Lung (tissue), 11 donors: ENCODE measurements at regions not wholly inside any gene's neighbourhood (a gene's known extent, or its start where the extent isn't known, plus 50 kb on each side); places are given as distances from the start of the nearest gene placed in this dataset.

Source experiments
- ATAC-seq: fragments of 200-7000 bp; cut with Tn5 transposase; one replicate; pipeline ENCODE4 v1.9.1; 2020; ENCODE audit warnings: moderate number of reproducible peaks; ENCODE audit not compliant: insufficient read depth, low FRiP score
- DNase-seq, 3 donors: peaks; one replicate each; pipeline ENCODE4 v3.0.0-alpha.2; 2013 to 2017
- H3K27ac ChIP-seq, 2 donors: one replicate each; pipeline ENCODE4 v1.5.1; 2013; ENCODE audit warnings: mild to moderate bottlenecking in 2 of 2, moderate library complexity in 2 of 2, control low read depth in 1 of 2, inconsistent platforms in 1 of 2, low read depth in 1 of 2, low read length in 1 of 2
- H3K27me3 ChIP-seq, 3 donors: one replicate each; pipeline ENCODE4 v1.5.1; 2013; ENCODE audit warnings: low read length in 2 of 3; ENCODE audit not compliant: control insufficient read depth in 3 of 3, insufficient read depth in 3 of 3
- H3K36me3 ChIP-seq, 4 donors: one replicate each; pipeline ENCODE4 v1.5.1; 2013; ENCODE audit warnings: low read length in 4 of 4, mild to moderate bottlenecking in 1 of 4, moderate library complexity in 1 of 4; ENCODE audit not compliant: control insufficient read depth in 4 of 4, insufficient read depth in 4 of 4
- H3K4me1 ChIP-seq, 5 donors: one replicate each; pipeline ENCODE4 v1.5.1; 2013; ENCODE audit warnings: low read length in 5 of 5, mild to moderate bottlenecking in 2 of 5, moderate library complexity in 1 of 5; ENCODE audit not compliant: control insufficient read depth in 5 of 5, insufficient read depth in 5 of 5
- H3K4me3 ChIP-seq: one replicate; pipeline ENCODE4 v1.5.1; 2013; ENCODE audit warnings: mild to moderate bottlenecking, control low read depth, moderate library complexity
- H3K9ac ChIP-seq, 2 donors: one replicate each; pipeline ENCODE4 v1.5.1; 2013; ENCODE audit warnings: low read length in 2 of 2, control low read depth in 1 of 2; ENCODE audit not compliant: insufficient read depth in 1 of 2
- H3K9me3 ChIP-seq, 4 donors: one replicate each; pipeline ENCODE4 v1.5.1; 2013; ENCODE audit warnings: low read length in 3 of 4, mild to moderate bottlenecking in 1 of 4, moderate library complexity in 1 of 4; ENCODE audit not compliant: control insufficient read depth in 4 of 4, insufficient read depth in 3 of 4
- CTCF ChIP-seq: IDR thresholded peaks from 2 replicates; pipeline ENCODE4 v1.5.1; 2012; ENCODE audit warnings: mild to moderate bottlenecking; ENCODE audit errors: control extremely low read depth, extremely low read depth
- WGBS, 2 donors: extraction: QIAGEN DNeasy Blood & Tissue Kit; methylation state at CpG; one replicate each; pipeline ENCODE4 v1.1.7; 2013; 5-methylcytosine and 5-hydroxymethylcytosine counted together
- donor health status: control.
- donor health status: control.
- donor health status: Bipolar disorder and iron deficiency.
- donor health status: healthy.
- donor health status: DM: yes; HTN: yes; CAD: no.

- Histone ChIP-seq H3K9ac (no peak overlapping the region), H3K9me3 (no peaks in the 10 kb centered on the region), H3K4me1 (no peaks in the 10 kb centered on the region), H3K27me3 (no peaks in the 10 kb centered on the region), H3K27ac (no peak overlapping the region), H3K36me3 (no peaks in the 10 kb centered on the region), H3K4me3 (no peak overlapping the region)
- ATAC-seq = no peak
- DNase-seq = no peak
- WGBS, 2 donors = 83 to 89% methylated on average over 7 of the region's 7 CpGs
- TF ChIP-seq CTCF = no peak
Observed at GRCh38 chr19:28836421-28836820, 376.5 kb downstream of the UQCRFS1 start.

GRCh38 chr19:28834996-28835395, 378.0 kb downstream of the UQCRFS1 start:
- Histone ChIP-seq H3K4me3 (no peak overlapping the region), H3K9me3 (no peaks in the 10 kb centered on the region), H3K9ac (no peak overlapping the region), H3K4me1 (no peaks in the 10 kb centered on the region), H3K27ac (no peak overlapping the region), H3K27me3 (no peaks in the 10 kb centered on the region), H3K36me3 (no peaks in the 10 kb centered on the region)
- WGBS, 2 donors = 69 to 74% methylated on average over 3 of the region's 3 CpGs
- TF ChIP-seq CTCF = no peak
- no peak for ATAC-seq
- no peak for DNase-seq

GRCh38 chr19:28831462-28831861, 381.5 kb downstream of the UQCRFS1 start:
- ATAC-seq (no peak), DNase-seq (no peak)
- H3K27me3 ChIP-seq = no peaks in the 10 kb centered on the region
- 74 to 78% methylated on average over 5 of the region's 5 CpGs for WGBS, 2 donors
- H3K4me1 ChIP-seq = no peaks in the 10 kb centered on the region
- no peak overlapping the region for H3K27ac ChIP-seq
- no peak overlapping the region for H3K4me3 ChIP-seq
- no peak overlapping the region for H3K9ac ChIP-seq
- no peaks in the 10 kb centered on the region for H3K9me3 ChIP-seq
- H3K36me3 ChIP-seq = no peaks in the 10 kb centered on the region
- TF ChIP-seq CTCF = no peak

- Histone ChIP-seq H3K4me1 (no peaks in the 10 kb centered on the region), H3K9ac (no peak overlapping the region), H3K36me3 (no peaks in the 10 kb centered on the region), H3K4me3 (no peak overlapping the region), H3K27ac (no peak overlapping the region), H3K9me3 (no peaks in the 10 kb centered on the region), H3K27me3 (no peaks in the 10 kb centered on the region)
- 70 to 78% methylated on average over 4 of the region's 4 CpGs for WGBS, 2 donors
- DNase-seq (no peak), ATAC-seq (no peak)
- no peak for TF ChIP-seq CTCF
Observed at GRCh38 chr19:28829762-28830161, 383.2 kb downstream of the UQCRFS1 start.
